ENCODE measurements at regions not wholly inside any gene's neighbourhood (a gene's known extent, or its start where the extent isn't known, plus 50 kb on each side); places are given as distances from the start of the nearest gene placed in this dataset.

- TF ChIP-seq CTCF (IDR thresholded peaks at IDR 0.05) (no peak), CBFB (CRISPR knock-in tag; IDR thresholded peaks at IDR 0.05; ENCODE audit: low read depth) (no peak), E2F5 (CRISPR knock-in tag; IDR thresholded peaks at IDR 0.05) (no peak), HMGXB4 (CRISPR knock-in tag; IDR thresholded peaks at IDR 0.05) (no peak), IRF2 (CRISPR knock-in tag; IDR thresholded peaks at IDR 0.05; ENCODE audit: borderline replicate concordance, low read depth) (no peak), SMAD3 (CRISPR knock-in tag; IDR thresholded peaks at IDR 0.05; ENCODE audit: borderline replicate concordance) (no peak), JUN (CRISPR knock-in tag; IDR thresholded peaks at IDR 0.05) (no peak), NR1H2 (CRISPR knock-in tag; IDR thresholded peaks at IDR 0.05) (no peak)
- TF ChIP-seq, protein P1, sequence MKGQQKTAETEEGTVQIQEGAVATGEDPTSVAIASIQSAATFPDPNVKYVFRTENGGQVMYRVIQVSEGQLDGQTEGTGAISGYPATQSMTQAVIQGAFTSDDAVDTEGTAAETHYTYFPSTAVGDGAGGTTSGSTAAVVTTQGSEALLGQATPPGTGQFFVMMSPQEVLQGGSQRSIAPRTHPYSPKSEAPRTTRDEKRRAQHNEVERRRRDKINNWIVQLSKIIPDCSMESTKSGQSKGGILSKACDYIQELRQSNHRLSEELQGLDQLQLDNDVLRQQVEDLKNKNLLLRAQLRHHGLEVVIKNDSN (CRISPR knock-in tag; IDR thresholded peaks at IDR 0.05) = no peak
- TF ChIP-seq, protein P2, sequence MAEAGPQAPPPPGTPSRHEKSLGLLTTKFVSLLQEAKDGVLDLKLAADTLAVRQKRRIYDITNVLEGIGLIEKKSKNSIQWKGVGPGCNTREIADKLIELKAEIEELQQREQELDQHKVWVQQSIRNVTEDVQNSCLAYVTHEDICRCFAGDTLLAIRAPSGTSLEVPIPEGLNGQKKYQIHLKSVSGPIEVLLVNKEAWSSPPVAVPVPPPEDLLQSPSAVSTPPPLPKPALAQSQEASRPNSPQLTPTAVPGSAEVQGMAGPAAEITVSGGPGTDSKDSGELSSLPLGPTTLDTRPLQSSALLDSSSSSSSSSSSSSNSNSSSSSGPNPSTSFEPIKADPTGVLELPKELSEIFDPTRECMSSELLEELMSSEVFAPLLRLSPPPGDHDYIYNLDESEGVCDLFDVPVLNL (CRISPR knock-in tag; IDR thresholded peaks at IDR 0.05; ENCODE audit: borderline replicate concordance, low read depth) = no peak
These were observed 367.6 kb upstream of the CLINT1 start for GRCh38 chr5:158226496-158226895.

All from WTC11 (cell line).